NT2/D1 (cell line): ENCODE measurements at regions not wholly inside any gene's neighbourhood (a gene's known extent, or its start where the extent isn't known, plus 50 kb on each side); places are given as distances from the start of the nearest gene placed in this dataset.

Experiments
- YY1 ChIP-seq: IDR thresholded peaks from 2 replicates; pipeline ENCODE4 v1.6.1; 2011; ENCODE audit not compliant: insufficient read length, insufficient read depth
- ZNF274 ChIP-seq: IDR thresholded peaks from 2 replicates; pipeline ENCODE4 v1.6.1; 2011; ENCODE audit warnings: mild to moderate bottlenecking, low read depth, low read length

DNA sequence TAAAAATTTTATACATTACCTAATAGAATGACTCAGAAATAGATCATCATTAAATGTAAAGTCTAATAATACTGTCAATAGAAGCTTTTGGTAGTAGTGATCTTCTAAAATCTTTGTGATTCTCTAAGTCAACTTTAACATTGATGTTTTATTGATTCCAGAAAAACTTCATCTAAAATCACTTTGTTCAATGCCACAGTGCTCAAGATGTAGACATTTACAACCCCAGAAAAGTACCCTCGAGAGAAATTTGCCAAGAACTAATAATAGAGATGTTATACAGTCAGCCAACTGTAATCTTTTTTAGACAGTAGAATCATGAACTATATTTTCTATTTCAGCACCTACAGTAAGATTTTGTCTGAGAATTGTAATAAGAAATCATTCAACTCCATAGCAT, 369.2 kb upstream of the AKR1E2 start:
- TF ChIP-seq ZNF274 = no peak
- no peak for TF ChIP-seq YY1
